GM04504 (cell line): ENCODE measurements at regions not wholly inside any gene's neighbourhood (a gene's known extent, or its start where the extent isn't known, plus 50 kb on each side); places are given as distances from the start of the nearest gene placed in this dataset.

Experiments used
- DNase-seq: peaks from one replicate; pipeline ENCODE4 v3.0.0-alpha.2; 2012; ENCODE audit warnings: low read depth

GRCh38 chr9:79945016-79945415 lies 373.3 kb downstream of the TLE4 start:
- no peak for DNase-seq

GRCh38 chr9:79940919-79941318 lies 369.2 kb downstream of the TLE4 start:
- no peak for DNase-seq

GRCh38 chr9:79939819-79940218 lies 368.1 kb downstream of the TLE4 start:
- no peak for DNase-seq

DNA sequence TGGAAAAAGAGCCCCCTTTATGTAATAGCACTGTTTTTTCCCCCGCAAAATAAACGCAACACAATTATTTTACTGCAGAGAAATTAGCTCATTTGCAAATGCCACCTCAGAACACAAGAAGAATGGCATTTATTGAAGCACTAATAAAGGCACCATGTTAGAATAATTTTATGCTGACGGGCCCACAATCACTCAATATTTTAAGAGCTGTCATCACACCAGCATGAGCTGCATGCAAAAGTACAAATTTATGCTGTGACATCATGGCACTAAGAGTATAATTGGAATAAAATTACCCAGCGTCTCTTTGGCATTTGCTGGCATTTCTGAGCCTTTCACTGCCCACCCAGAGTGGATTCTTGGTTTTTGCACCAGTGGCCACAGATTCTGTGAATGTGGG lies 364.6 kb downstream of the TLE4 start:
- DNase-seq = no peak

- DNase-seq = no peak
Measured at GRCh38 chr9:79929285-79929684, 357.5 kb downstream of the TLE4 start.

DNA sequence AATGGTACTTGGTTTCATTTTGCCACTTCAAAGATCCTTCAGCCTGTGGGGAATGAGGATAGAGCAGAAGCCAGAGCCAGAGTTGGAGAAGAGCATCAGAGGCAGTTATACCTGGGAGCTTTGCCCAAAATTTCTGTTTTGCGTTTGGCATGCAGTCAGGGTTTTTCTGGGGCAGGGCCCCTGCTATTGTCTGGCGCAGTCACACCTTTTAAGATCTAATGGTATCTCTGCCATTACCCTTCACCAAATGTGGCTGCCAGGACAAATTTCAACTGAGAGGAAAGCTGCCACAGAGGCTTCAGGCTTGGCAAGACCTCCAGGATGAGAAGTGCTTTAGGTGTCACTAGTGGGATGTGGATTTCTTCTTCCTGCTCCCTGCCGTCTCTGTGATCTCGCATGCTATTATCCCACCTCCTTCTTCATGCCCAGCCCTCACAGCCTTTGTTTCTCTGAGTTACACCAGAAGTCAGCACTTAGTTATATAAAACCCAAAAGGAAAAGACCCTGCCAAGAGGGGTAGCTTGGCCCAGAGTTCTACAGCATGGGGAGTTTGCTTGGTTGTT lies 357.0 kb downstream of the TLE4 start:
- DNase-seq = no peak

- DNase-seq = no peak
Measured at GRCh38 chr9:79925326-79925725, 353.6 kb downstream of the TLE4 start.

GRCh38 chr9:79924836-79925235 lies 353.1 kb downstream of the TLE4 start:
- no peak for DNase-seq

- DNase-seq = no peak
Measured at GRCh38 chr9:79917421-79917820, 345.7 kb downstream of the TLE4 start.

GRCh38 chr9:79913867-79914266 lies 342.1 kb downstream of the TLE4 start:
- no peak for DNase-seq

DNA sequence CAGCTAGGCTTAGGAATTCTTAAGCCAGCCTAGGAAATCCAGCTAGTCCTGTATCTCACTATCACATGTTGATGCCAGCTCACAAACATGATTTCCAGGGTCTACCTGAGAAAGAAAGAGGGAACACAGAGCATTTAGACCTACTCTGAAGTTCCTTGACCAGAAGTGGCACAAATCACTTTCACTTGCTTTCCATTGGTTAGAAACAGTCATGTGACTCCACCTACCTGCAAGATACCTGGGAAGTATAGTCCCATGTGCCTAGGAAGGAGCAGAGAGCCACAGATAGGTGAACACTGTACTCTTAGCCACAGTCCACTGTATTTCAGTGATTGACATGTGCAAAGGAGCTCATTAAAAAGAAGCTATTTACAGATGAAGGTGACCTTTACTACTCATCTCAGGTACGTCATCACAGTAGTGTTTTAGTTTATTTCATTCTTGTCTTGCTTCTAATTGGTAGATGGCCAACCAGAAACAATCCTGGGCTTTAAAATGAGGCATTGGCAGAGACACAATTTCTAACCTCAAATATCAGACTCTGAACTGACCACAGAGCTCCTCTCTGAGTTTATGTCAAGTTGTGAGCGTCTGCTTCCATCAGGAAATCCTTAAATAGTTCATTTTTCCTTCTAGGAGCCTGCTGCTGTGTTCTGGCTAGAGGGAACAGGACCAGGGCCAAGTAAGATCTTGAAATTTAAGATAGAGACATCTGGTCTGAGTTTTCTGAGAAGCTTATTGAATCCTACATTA lies 340.7 kb downstream of the TLE4 start:
- no peak for DNase-seq

GRCh38 chr9:79911724-79912123 lies 340.0 kb downstream of the TLE4 start:
- no peak for DNase-seq

DNA sequence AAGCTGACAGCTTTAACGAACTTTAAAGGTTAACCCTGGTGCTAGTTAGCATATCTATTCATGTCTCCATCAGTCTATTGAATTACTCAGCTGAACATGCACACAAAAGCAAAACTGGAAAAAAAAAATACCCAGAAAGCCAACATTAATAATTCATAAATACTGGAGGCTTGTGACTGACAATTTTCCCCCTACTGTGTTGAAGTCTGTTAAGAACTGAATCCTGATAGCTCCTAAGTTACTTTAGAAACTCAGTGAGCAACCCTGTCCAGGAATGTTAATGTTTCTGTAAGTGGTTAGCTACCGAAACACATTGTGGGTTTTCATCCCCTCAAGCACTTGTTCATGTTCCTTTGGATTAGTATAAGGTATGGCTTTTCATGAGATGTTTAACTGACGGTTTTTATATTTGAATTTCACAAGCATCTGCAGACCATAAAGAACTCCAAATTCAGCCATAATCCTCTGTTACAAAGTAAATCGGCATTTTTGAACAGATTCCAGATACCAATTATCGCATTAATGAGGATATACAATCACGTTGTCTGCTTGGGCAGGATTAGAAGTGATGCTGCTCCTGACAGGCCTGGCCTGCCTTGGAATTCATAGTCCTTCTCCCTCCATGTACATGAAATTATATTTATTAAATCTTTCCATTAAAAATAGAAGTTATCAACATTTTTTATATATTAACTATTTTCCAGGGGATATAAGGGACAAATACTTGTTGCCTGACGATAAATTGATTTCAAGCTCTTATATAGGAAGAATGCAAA lies 331.2 kb downstream of the TLE4 start:
- DNase-seq = no peak

DNA sequence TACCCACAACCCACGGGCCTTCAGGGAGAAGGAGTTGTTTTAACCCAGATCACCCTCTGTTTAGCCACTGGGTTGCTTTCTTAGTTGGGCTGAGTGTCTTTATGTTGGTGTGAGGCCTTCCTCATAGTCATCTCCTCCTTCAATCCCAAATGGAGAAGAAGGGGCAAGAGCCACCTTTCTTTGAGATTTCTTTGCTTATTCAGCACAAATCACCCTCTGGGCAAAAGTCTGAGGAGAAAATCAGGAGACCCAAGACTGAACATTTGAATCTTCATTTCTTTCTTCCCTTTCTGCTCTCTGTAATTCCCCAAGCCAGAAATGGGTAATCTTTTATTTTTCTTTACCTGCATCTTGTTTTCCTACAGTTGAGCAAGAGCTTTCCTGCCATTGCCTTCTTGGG lies 329.0 kb downstream of the TLE4 start:
- no peak for DNase-seq

DNA sequence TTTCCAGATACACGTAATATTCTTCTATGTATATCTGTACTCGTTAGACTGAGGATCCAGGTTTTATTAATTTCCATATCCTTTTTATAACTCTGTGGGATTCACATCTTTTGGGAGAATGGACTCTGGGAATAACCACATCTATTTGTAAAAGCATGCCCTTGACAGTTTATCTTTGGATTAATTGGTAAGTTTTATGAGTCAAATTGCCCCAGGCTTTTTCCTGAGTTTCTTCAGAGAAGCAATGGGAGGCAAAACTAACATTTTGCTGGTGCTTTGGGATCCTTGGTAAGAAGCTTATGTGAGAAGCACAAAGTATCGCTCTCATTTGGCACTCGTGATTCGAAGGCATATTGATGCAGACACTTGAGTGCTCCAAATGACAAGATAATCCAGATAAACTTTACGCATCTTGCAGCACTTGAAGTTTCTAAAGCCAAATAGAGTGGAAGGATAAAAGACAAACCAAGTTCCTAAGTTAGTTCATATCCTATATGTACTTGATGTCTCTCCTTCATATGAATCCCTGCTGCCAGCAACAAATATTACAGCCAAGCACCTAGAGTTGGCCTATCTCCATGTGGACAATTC lies 324.7 kb downstream of the TLE4 start:
- DNase-seq = no peak

DNA sequence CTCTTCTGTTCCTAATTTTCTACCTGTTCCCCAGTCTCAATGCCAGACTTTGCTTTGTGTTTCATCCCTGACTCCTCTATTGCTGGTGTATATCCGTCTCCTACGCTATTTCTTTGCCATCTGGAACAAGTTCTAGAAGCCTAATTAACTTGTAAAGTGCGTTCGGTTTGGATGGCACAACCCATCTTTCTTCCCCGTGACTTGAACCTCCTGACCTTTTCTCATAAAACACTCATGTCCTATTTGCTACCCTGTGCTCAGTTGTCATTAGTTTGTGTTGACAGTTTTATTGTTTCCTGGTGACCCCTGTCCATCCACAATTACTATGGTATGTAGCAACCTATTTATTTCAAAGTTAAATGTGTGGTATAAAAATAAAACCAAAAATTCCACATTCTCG lies 323.5 kb downstream of the TLE4 start:
- no peak for DNase-seq

DNA sequence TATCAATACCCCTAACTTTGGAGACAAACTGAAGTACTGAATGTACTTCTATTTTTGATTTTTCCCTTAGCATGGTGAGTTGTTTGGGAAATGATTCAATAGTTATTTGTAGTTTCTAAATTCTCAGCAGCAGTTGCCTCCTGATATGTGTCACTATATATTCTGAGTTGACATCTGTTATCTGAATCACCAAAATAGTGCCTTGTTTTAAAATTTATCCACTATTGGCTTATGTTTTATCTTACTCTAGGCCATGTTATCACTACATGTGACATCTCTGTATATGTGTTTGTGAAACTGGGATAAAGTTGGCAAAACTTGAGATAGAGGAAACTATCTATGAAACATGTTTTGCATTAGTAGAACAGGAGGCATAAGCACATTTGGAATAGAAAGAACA lies 317.6 kb downstream of the TLE4 start:
- DNase-seq = no peak

GRCh38 chr9:79885093-79885857 lies 313.5 kb downstream of the TLE4 start:
- no peak for DNase-seq

GRCh38 chr9:79884546-79884945 lies 312.8 kb downstream of the TLE4 start:
- DNase-seq = no peak

DNA sequence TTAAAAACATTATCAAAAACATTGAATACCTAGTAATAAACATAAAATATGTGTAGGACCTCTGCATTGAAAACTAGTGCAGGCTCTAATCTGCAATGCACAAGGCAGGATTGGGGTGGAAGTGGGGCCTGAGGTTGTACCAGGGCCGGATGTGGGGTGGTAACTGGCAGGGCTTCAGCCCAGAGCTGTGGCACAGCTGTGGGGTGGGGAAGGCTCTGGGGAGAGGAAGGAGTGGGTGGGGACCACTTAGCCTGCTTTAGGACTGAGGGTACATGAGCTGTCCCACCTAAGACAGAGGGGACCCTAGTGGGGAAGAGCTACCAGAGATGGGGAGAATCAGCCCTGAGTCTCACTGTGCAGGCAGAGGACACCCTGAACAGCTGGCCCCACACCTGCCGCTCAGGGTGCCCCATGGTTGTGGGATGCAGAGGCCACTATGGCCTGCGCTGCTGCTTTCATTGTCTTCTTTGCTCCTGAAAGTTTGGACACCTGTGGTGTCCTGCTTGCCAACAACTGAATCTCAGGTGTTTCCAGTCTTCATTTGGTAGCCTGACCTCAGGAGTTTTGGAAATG lies 311.4 kb downstream of the TLE4 start:
- no peak for DNase-seq

DNA sequence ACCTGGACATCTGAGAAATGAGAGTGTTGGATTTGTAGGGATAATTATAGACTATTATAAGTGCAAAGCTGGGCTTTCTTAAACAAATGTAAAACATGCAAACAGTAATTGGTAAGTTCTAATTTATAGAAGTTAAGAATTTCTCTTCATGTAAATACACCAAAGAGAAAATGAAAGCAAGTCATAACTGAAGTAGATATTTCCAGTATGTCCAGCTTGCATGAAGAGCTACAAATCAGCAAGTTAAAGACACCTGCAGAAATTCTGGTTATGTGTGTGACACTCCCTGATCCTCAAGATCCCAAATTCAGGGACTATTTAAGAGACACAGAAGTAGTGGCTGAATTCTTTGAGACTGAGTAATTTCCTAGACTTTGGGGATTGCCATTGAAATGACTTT lies 308.9 kb downstream of the TLE4 start:
- no peak for DNase-seq
